CD14-positive monocyte (primary cell): ENCODE measurements at regions not wholly inside any gene's neighbourhood (a gene's known extent, or its start where the extent isn't known, plus 50 kb on each side); places are given as distances from the start of the nearest gene placed in this dataset.
"Not testable (repeated sequence)": the region's sequence is repeated elsewhere in the genome, so short reads cannot be mapped to it uniquely, and the experiment has no call there.

Experiments
- DNase-seq, 3 donors: peaks; one replicate each; pipeline ENCODE4 v3.0.0-alpha.2; 2011 to 2022
- H2AFZ ChIP-seq: 2 replicates; pipeline ENCODE4 v1.6.0; 2012; ENCODE audit warnings: mild to moderate bottlenecking, low read depth, low read length, inconsistent platforms; ENCODE audit not compliant: insufficient read depth, poor library complexity, severe bottlenecking
- H3K27ac ChIP-seq, 2 donors: 1 replicate in 1 of 2; 2 replicates in 1 of 2; pipeline ENCODE4 v1.5.1; 2012 to 2013; ENCODE audit warnings: low read length in 2 of 2, control low read depth in 1 of 2, inconsistent platforms in 1 of 2, low read depth in 1 of 2, mild to moderate bottlenecking in 1 of 2
- H3K27me3 ChIP-seq, 2 donors: one replicate each; pipeline versions ENCODE4 v1.6.0 to v1.6.1; 2011 to 2013; ENCODE audit warnings: low read length in 2 of 2; ENCODE audit not compliant: control insufficient read depth in 2 of 2, insufficient read depth in 2 of 2
- H3K36me3 ChIP-seq, 2 donors: replicated peaks in 1 of 2; 1 replicate in 1 of 2; 2 replicates in 1 of 2; pipeline versions ENCODE4 v1.5.1 to v1.6.1; 2012 to 2013; ENCODE audit warnings: low read length in 2 of 2, control low read depth in 1 of 2, inconsistent platforms in 1 of 2, mild to moderate bottlenecking in 1 of 2; ENCODE audit not compliant: insufficient read depth in 2 of 2, control insufficient read depth in 1 of 2
- H3K4me1 ChIP-seq, 2 donors: 1 replicate in 1 of 2; 2 replicates in 1 of 2; pipeline versions ENCODE4 v1.5.1 to v1.6.1; 2012 to 2013; ENCODE audit warnings: low read length in 2 of 2, control low read depth in 1 of 2, inconsistent platforms in 1 of 2, mild to moderate bottlenecking in 1 of 2, moderate library complexity in 1 of 2; ENCODE audit not compliant: insufficient read depth in 2 of 2, control insufficient read depth in 1 of 2
- H3K4me2 ChIP-seq: replicated peaks from 2 replicates; pipeline ENCODE3; 2012; ENCODE audit warnings: low read length, moderate library complexity, mild to moderate bottlenecking; ENCODE audit not compliant: poor library complexity, severe bottlenecking; ENCODE audit errors: extremely low read depth
- H3K4me3 ChIP-seq, 3 experiments: fragments of 200-600 bp in 1 of 3; sonication (generic) in 1 of 3; replicated peaks in 1 of 3; 1 replicate in 2 of 3; 2 replicates in 1 of 3; pipeline ENCODE4 v1.5.1; 2011 to 2013; ENCODE audit warnings: low read length in 3 of 3, mild to moderate bottlenecking in 3 of 3, control low read depth in 2 of 3, low read depth in 2 of 3, inconsistent platforms in 1 of 3, moderate library complexity in 1 of 3
- H3K79me2 ChIP-seq: 2 replicates; pipeline ENCODE4 v1.6.0; 2012; ENCODE audit warnings: mild to moderate bottlenecking, control low read depth, inconsistent platforms, low read length, moderate library complexity; ENCODE audit not compliant: insufficient read depth
- H3K9ac ChIP-seq: 2 replicates; pipeline ENCODE4 v1.6.0; 2017; ENCODE audit warnings: low read length, mild to moderate bottlenecking; ENCODE audit not compliant: insufficient read depth, poor library complexity, severe bottlenecking
- H3K9me3 ChIP-seq, 2 donors: replicated peaks in 1 of 2; 1 replicate in 1 of 2; 2 replicates in 1 of 2; pipeline versions ENCODE4 v1.5.1 to v1.6.1; 2012 to 2013; ENCODE audit warnings: low read length in 2 of 2, control low read depth in 1 of 2; ENCODE audit not compliant: control insufficient read depth in 1 of 2, insufficient read depth in 1 of 2
- H4K20me1 ChIP-seq: 2 replicates; pipeline ENCODE4 v1.6.0; 2012; ENCODE audit warnings: mild to moderate bottlenecking, low read length, control low read depth, moderate library complexity; ENCODE audit not compliant: insufficient read depth
- H3K27ac Mint-ChIP-seq, 7 donors: one replicate each; pipeline ENCODE4 v1.8.0; 2020; ENCODE audit warnings: mild to moderate bottlenecking in 7 of 7, mixed read lengths in 7 of 7, moderate library complexity in 6 of 7, inconsistent platforms in 2 of 7
- H3K27me3 Mint-ChIP-seq, 3 donors: one replicate each; pipeline ENCODE4 v1.8.0; 2021 to 2022; ENCODE audit warnings: low read depth in 3 of 3, mild to moderate bottlenecking in 3 of 3, mixed read lengths in 3 of 3, moderate library complexity in 3 of 3, inconsistent platforms in 1 of 3
- H3K36me3 Mint-ChIP-seq, 2 donors: one replicate each; pipeline ENCODE4 v1.8.0; 2020; ENCODE audit warnings: mixed read lengths in 2 of 2, inconsistent platforms in 1 of 2, mild to moderate bottlenecking in 1 of 2
- H3K4me1 Mint-ChIP-seq: one replicate; pipeline ENCODE4 v1.8.0; 2020; ENCODE audit warnings: mild to moderate bottlenecking, mixed read lengths
- H3K4me3 Mint-ChIP-seq, 2 donors: one replicate each; pipeline ENCODE4 v1.8.0; 2020; ENCODE audit warnings: mild to moderate bottlenecking in 2 of 2, mixed read lengths in 2 of 2, moderate library complexity in 1 of 2
- H3K9me3 Mint-ChIP-seq, 7 donors: one replicate each; pipeline ENCODE4 v1.8.0; 2020 to 2022; ENCODE audit warnings: mixed read lengths in 7 of 7, mild to moderate bottlenecking in 6 of 7, moderate library complexity in 6 of 7, inconsistent platforms in 2 of 7
- CTCF ChIP-seq: fragments of 200-600 bp; IDR thresholded peaks from one replicate; pipeline ENCODE4 v1.8.0; 2022; ENCODE audit warnings: antibody characterized with exemption, mild to moderate bottlenecking
- WGBS: methylation state at CpG from one replicate; pipeline ENCODE4 v1.1.5; 2013; ENCODE audit warnings: missing lambda C conversion rate; ENCODE audit not compliant: insufficient coverage; 5-methylcytosine and 5-hydroxymethylcytosine counted together
- intact Hi-C, 2 donors: fragments of 100-400 bp; cut with micrococcal nuclease; formaldehyde crosslinking; loops; one replicate each; pipeline versions ENCODE4 v1.15.0 to v1.15.1; 2023

- TF ChIP-seq CTCF: no peak
- Mint-ChIP-seq H3K9me3 (peaks cover 0 to 4% (median 2%) of the 10 kb centered on the region in 7 donors), H3K4me3 (no peak overlapping the region), H3K27ac (no peak overlapping the region), H3K4me1 (no peaks in the 10 kb centered on the region), H3K36me3 (no peaks in the 10 kb centered on the region), H3K27me3 (peaks cover 0 to 2% (median 0%) of the 10 kb centered on the region in 3 donors)
- Histone ChIP-seq H3K9me3 (no peaks in the 10 kb centered on the region), H3K79me2 (no peaks in the 10 kb centered on the region), H3K27ac (no peak overlapping the region), H3K9ac (no peak overlapping the region), H3K4me2 (no peak overlapping the region), H3K4me3 (no peak overlapping the region), H4K20me1 (no peaks in the 10 kb centered on the region), H3K36me3 (no peaks in the 10 kb centered on the region), H3K4me1 (no peaks in the 10 kb centered on the region), H3K27me3 (no peaks in the 10 kb centered on the region), H2AFZ (no peak overlapping the region)
- no CpG with 5 or more reads among the region's 2 CpGs for WGBS
- intact Hi-C loops: no loop called here
- DNase-seq: no peak
Measured at GRCh38 chrX:42366181-42366580, 411.8 kb downstream of the PPP1R2C start.

DNA sequence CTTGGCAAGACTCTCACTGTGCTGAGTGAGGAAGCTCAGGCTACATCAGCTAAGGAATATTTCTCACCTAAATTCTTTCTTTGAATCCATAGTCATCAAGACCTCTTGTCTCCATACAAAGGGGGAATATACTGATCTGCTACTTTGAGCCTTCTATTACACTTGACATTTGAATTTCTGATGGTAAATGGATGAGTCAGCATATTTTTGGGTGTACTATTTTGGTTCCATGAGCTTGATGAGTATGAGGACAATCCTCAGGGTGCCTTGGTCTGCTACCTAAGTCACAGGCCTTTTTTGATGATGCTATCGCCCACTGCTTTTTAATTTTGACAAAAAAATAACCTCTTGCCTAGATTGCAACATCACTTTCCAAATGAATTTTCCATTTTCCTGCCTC, 415.7 kb downstream of the PPP1R2C start:
- H3K79me2 ChIP-seq: no peaks in the 10 kb centered on the region
- TF ChIP-seq CTCF: no peak
- no peaks in the 10 kb centered on the region for H3K9me3 ChIP-seq
- H3K27me3 ChIP-seq: no peaks in the 10 kb centered on the region
- intact Hi-C loops: no loop called here
- no peaks in the 10 kb centered on the region for H3K36me3 Mint-ChIP-seq
- no peak overlapping the region for H3K27ac ChIP-seq
- no peak overlapping the region for H3K27ac Mint-ChIP-seq
- no peaks in the 10 kb centered on the region for H3K4me1 Mint-ChIP-seq
- no peaks in the 10 kb centered on the region for H3K36me3 ChIP-seq
- no peaks in the 10 kb centered on the region for H3K4me1 ChIP-seq
- no peak overlapping the region for H3K4me2 ChIP-seq
- DNase-seq: no peak
- peaks cover 0 to 3% (median 2%) of the 10 kb centered on the region in 3 donors for H3K27me3 Mint-ChIP-seq
- H3K4me3 Mint-ChIP-seq: no peak overlapping the region
- H3K9ac ChIP-seq: no peak overlapping the region
- H3K9me3 Mint-ChIP-seq: peaks cover 0 to 6% (median 3%) of the 10 kb centered on the region in 7 donors
- WGBS: no CpG with 5 or more reads among the region's 1 CpG
- no peaks in the 10 kb centered on the region for H4K20me1 ChIP-seq
- no peak overlapping the region for H3K4me3 ChIP-seq
- H2AFZ ChIP-seq: no peak overlapping the region

DNA sequence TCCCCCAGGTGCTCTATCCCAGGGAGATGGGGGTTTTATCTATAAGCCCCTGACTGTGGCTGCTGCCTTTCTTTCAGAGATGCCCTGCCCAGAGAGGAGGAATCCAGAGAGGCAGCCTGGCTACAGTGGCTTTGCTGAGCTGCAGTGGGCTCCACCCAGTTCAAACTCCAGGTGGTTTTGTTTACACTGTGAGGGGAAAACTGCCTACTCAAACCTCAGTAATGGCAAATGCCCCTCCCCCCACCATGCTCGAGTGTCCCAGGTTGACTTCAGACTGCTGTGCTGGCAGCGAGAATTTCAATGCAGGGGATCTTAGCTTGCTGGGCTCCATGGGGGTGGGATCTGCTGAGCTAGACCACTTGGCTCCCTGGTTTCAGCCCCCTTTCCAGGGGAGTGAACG, 419.6 kb upstream of the CASK start:
- 83% methylated on average over 1 of the region's 3 CpGs for WGBS
- H2AFZ ChIP-seq, H3K36me3 Mint-ChIP-seq, H3K27ac Mint-ChIP-seq, H3K4me1 Mint-ChIP-seq, H3K36me3 ChIP-seq, H3K9ac ChIP-seq, H4K20me1 ChIP-seq, H3K4me2 ChIP-seq, intact Hi-C loops, H3K27me3 ChIP-seq, DNase-seq, H3K4me3 Mint-ChIP-seq, H3K9me3 ChIP-seq, H3K27me3 Mint-ChIP-seq, H3K79me2 ChIP-seq, H3K4me1 ChIP-seq, H3K27ac ChIP-seq, H3K4me3 ChIP-seq: not testable (repeated sequence)
- H3K9me3 Mint-ChIP-seq: peaks cover 0 to 17% (median 5%) of the 10 kb centered on the region in 7 donors
